ENCODE measurements at regions not wholly inside any gene's neighbourhood (a gene's known extent, or its start where the extent isn't known, plus 50 kb on each side); places are given as distances from the start of the nearest gene placed in this dataset.

GRCh38 chr3:89787485-89787884, 680.1 kb downstream of the EPHA3 start:
- Histone ChIP-seq H3K79me1 (ENCODE audit: low read depth, low read length) (no peaks in the 10 kb centered on the region), H3K4me3 (ENCODE audit: extremely low read depth in 1 of 4, insufficient read depth in 2 of 4, low read depth in 3 of 4, low read length in 4 of 4) (no peak overlapping the region), H3K9me3 (ENCODE audit: insufficient read depth in 2 of 2, low read depth in 1 of 2, low read length in 1 of 2) (no peaks in the 10 kb centered on the region), H3K9ac (replicated peaks in 1 of 4; ENCODE audit: extremely low read depth in 1 of 4, low read depth in 3 of 4, low read length in 3 of 4) (no peak overlapping the region), H3K27ac (ENCODE audit: low read depth, low read length) (no peak overlapping the region), H3K14ac (ENCODE audit: insufficient read length) (no peak overlapping the region), H3K23ac (ENCODE audit: insufficient read length) (no peak overlapping the region), H3K4ac (replicated peaks; ENCODE audit: insufficient read length, low read depth, low read length) (no peak overlapping the region), H2AFZ (ENCODE audit: low read length) (no peak overlapping the region), H2BK12ac (ENCODE audit: low read depth, low read length) (no peak overlapping the region), H3K4me2 (ENCODE audit: insufficient read depth in 1 of 2, low read depth in 2 of 2, low read length in 2 of 2) (no peak overlapping the region), H4K91ac (replicated peaks; ENCODE audit: insufficient read length, low read length) (no peak overlapping the region), H2BK15ac (ENCODE audit: low read length) (no peak overlapping the region), H3K79me2 (ENCODE audit: control insufficient read depth in 1 of 2, insufficient read depth in 2 of 2, low read length in 2 of 2) (no peaks in the 10 kb centered on the region), H3K27me3 (replicated peaks in 1 of 4; ENCODE audit: control insufficient read depth in 3 of 4, extremely low read depth in 1 of 4, insufficient read depth in 3 of 4, low read length in 3 of 4) (peaks cover 0 to 1% (median 0%) of the 10 kb centered on the region in 4 experiments; a peak in 1 of 7 replicates), H3K4me1 (replicated peaks in 1 of 4; ENCODE audit: control insufficient read depth in 3 of 4, insufficient read depth in 4 of 4, low read length in 3 of 4) (no peaks in the 10 kb centered on the region), H4K5ac (ENCODE audit: insufficient read length, low read depth, low read length) (no peak overlapping the region), H2BK5ac (ENCODE audit: low read depth, low read length) (no peak overlapping the region), H3K36me3 (ENCODE audit: control insufficient read depth in 2 of 4, insufficient read depth in 4 of 4, low read length in 3 of 4) (no peaks in the 10 kb centered on the region), H2AK5ac (ENCODE audit: low read depth, low read length) (no peak overlapping the region), H2BK120ac (replicated peaks; ENCODE audit: low read depth, low read length) (no peak overlapping the region), H2BK20ac (ENCODE audit: low read length) (no peak overlapping the region), H4K8ac (ENCODE audit: extremely low read depth, insufficient read depth, low read length) (no peak overlapping the region), H3K23me2 (ENCODE audit: low read depth, low read length) (no peaks in the 10 kb centered on the region), H4K20me1 (replicated peaks in 1 of 2; ENCODE audit: control insufficient read depth in 1 of 2, insufficient read depth in 2 of 2, low read length in 2 of 2) (no peaks in the 10 kb centered on the region), H3K18ac (ENCODE audit: extremely low read depth, low read length) (no peak overlapping the region), H3K56ac (replicated peaks; ENCODE audit: insufficient read length, low read depth, low read length) (no peak overlapping the region)
- DNase-seq (ENCODE audit: low read depth in 1 of 2, low spot score in 2 of 2): no peak
- no peak for FAIRE-seq
- WGBS, 2 experiments (ENCODE audit: extremely low coverage in 1 of 2, insufficient coverage in 1 of 2, insufficient read length in 1 of 2, insufficient replicate concordance in 2 of 2, low coverage in 1 of 2, low lambda C conversion rate in 2 of 2, missing lambda C conversion rate in 1 of 2): 92% methylated on average over 5 of the region's 5 CpGs; no CpG with 5 or more reads in 1 of the 2 experiments
- CTCF ChIA-PET (ENCODE audit: partially characterized antibody): no interaction called here
- POLR2A ChIA-PET (ENCODE audit: partially characterized antibody): no interaction called here
- TF ChIP-seq SIX5 (IDR thresholded peaks at IDR 0.05; ENCODE audit: low read depth, low read length) (no peak), SIRT6 (IDR thresholded peaks at IDR 0.05; ENCODE audit: low read length) (no peak), YY1 (IDR thresholded peaks at IDR 0.05; ENCODE audit: low read depth, low read length) (no peak), USF2 (IDR thresholded peaks at IDR 0.05; ENCODE audit: low read length) (no peak)

Data from H1 (cell line).